ENCODE measurements at regions not wholly inside any gene's neighbourhood (a gene's known extent, or its start where the extent isn't known, plus 50 kb on each side); places are given as distances from the start of the nearest gene placed in this dataset.

DNA sequence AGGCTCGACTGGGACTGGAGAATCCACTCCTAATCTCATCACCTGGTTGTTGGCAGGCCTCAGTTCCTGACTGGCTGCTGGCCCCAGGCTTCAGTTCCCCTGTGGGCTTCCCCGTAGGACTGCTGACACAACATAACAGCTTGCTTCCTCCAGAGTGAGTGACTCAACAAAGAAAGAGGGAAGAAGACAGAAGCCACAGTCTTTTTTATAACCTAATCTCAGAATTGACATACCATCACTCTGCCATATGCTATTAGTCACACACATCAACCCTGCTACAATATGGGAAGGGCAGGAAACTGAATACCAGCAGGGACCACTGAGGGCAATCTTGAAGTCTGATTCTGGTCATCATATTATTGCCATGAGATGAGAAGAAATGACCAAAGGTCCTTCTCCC lies 76.8 kb upstream of the SLC14A2 start:
- no peak for DNase-seq

DNA sequence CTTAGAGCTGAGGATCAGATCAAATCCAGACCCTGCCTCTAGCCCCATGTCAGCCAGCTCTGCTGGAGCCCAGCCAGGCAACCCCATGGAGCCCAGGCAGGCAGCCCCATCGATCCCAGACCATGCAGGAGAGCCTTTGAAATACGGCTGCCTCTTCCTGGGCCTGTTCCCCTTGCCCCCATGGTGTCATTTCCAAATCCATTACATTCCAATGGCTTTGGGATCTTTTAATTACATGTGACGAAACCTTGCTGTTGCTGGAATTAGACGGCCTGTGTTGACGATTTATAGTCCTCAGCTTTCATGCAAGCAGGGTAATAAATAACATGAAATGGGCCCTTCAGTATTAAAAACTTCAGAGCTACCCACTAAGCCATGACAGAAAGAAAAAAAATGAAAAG lies 75.8 kb upstream of the SLC14A2 start:
- DNase-seq: no peak

DNA sequence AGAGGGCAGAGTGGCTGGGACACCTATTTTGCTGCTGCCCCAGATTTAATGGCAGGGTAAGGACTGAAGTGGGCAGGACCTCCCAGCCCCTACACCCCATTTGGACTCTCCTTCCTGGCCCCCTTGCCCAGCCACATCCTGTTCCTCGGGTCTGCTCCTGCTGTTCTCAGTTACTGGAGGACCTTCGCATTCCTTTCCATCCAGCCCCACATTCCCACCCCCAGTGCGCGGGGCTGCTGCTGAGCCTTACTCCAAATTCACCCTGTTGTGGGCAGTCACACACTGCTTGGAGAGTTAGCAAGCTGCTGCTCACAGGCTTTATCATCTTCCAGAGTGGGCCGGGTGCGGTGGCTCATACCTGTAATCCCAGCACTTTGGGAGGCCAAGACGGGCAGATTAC lies 75.2 kb upstream of the SLC14A2 start:
- no peak for DNase-seq

DNA sequence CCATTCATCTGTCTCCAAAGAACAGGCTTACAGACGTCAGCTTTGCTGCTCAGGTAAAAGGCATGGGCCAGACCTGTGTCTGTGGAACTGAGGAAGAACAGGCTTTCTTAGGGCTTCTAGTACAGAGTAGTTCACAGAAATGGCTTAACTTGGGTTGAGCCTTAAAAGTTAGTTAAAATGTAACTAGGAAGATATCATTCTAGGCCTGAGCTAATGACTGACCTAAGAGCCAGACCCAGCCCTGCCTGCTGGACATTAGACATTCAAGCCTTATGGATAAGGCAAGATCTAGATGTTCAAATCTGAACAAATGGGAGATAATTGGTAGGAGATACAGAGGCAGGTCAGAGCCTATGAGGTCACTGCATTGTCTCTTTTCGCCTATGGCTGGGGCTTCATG lies 73.9 kb upstream of the SLC14A2 start:
- DNase-seq: no peak

DNA sequence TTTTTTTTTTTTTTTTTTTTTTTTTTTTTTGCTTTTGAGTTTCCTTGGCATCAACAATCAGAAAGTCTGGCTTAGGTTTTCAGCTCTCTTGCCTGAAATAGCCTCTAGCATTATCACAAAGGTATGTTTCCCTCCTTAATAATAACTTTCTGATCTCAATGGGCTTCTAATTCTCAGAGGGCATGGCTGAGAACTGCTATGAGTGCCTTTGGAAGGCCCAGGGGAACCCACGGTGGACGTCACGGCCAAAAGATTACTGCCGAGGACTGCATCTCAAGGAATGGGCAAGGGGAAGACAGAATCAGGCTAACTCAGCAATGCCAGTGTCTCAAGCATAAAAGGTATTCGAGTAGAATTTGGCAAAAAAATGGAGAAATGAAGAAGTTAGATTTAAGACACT lies 73.2 kb upstream of the SLC14A2 start:
- DNase-seq: no peak

DNA sequence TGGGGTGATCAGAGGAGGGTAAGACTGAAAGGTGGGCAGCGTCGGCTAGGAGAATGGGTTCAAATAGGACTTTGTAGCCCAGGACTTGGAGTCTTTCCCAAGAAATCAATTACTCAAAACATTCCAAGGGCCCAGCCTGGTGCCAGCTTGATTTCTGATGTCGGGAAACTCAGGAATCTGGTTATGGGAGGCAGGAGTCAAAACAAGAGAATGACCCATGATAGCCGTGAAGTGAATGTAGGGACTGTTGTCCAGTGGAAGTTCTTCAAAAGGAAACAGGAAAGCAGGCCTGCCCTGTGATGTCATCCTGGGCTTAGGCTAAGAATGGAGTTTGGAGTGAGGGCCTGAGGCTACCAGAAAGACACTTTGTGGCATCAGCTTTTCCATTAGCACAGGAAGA lies 67.4 kb upstream of the SLC14A2 start:
- no peak for DNase-seq

DNA sequence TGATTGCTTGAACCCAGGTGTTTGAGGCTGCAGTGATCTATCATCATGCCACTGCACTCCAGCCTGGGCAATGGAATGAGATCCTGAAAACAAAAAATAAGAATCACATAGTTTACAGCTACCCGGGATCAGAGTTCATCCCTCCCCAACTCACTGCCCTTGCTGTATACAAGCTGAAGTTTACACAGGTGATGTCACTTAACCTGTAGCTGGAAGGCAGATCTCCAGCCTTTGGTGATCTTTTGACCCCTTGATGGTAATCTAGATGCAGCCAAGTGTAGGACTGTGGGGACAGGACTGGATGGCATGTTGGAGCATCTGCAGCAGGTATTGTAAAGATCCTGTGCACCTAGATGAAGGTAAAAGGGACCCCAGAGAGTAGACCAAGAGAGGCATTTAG lies 66.7 kb upstream of the SLC14A2 start:
- DNase-seq: no peak

DNA sequence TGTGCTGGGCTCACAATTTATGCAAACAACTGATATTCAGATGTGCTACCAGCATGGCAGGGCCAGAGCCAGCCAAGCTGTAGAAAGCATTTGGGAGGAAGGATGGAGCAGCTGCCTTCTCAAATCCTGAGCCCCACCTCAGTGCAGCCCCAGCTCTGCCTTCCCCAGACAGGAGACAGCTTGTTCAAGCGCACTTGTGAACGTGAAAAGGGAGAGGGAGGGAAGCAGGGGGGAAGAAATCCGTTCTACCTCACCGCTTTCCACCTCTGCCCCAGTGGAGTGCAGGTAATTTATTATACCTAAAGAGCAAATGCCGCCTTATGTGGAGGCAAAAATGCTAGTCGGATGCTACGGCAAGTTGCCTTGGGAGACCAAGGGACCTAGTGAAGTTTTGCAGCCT lies 66.0 kb upstream of the SLC14A2 start:
- DNase-seq: no peak

DNA sequence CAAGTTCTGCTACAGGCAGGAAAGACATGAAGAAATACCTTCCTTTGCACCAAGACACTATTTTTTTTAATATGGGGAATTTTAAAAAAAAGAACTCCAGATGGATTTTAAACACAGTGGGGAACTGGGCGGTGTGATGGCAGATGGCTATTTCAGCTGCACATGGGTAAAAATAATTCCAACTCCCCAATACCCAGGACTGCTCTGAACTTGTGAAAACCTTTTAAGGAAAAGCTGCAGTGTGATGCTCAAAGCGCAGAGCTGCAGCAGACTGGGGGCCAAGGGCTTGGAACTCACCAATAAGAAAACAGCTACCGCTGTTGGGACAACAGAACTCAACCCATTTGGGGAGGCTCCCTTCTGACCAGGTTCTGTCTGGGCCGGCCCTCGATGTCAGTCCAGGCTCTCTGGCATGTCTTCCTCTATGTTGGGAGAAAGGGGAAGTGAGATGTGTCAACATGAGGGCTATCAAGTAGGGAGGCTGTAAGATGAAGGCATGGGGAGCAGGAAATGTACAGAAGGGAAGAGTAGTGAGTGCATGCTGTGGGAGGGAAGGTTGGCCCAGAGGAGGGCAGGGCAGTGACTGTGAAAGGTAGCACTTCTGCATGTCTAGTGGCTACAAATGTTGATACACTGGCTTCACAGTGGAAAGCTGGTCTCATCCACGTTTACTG lies 64.0 kb upstream of the SLC14A2 start:
- no peak for DNase-seq

DNA sequence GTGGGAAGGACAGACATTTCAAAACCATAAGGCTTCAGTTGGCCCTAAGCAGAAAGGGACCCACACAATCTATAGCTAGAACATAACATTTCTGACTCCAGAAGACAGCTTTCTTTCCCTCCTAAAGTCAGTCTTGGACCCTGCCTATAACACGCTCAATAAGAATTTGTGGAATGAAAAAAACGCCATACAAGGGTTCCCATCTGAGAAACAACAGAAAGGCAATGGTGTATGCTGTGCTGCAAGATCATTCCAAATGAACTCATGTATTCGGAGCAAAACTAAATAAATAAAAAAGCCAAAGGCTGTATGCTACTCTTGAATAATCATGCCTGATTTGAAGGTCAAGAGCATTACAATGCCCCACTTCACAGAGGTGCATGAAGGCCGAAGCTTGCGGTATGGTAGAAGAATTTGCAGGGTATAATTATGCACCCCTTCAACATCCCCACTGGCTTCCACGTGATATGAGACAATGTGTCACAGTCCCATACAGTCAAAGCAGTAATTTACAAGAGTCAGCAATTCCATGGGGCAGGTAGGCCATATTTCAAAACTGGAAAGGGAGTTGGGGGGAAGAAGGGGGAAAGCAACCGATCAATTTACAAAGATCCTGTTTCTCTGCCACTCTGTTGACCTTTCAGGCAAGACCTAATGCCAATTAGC lies 61.4 kb upstream of the SLC14A2 start:
- DNase-seq: no peak

DNA sequence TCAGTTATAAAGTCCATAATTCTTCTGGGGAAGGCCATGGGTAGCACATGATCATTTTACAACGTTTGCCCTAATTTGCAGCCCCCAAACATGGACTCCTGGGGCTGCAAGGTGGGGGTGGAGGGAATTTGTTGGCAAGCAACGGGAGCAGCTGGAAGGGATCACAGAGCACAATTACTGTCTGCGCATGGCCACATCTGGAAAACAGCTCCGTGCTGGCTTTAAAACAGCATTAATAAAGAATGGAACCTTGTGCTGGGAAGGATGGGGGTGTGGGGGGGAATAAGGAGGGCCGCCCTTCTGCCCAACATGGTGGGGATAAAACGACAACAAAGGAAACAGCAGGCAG lies 60.9 kb upstream of the SLC14A2 start:
- no peak for DNase-seq

DNA sequence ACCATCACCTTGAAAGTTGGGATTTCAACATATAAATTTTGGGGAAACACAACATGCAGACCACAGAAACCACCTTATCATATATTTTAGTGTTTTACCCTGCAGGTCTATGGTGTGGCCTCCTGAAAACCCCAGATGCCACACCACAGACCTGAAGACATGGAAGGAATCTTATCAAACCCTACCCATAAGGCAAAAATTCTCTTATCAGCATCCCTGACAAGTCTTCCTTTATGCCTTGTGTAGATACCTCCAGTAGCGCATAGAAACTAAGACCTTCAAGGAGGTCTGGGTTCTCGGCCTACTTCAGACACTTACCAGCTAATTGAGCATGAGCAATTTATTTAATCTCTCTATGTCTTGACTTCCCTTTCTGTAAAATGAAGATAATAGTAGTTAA lies 59.1 kb upstream of the SLC14A2 start:
- DNase-seq: no peak

DNA sequence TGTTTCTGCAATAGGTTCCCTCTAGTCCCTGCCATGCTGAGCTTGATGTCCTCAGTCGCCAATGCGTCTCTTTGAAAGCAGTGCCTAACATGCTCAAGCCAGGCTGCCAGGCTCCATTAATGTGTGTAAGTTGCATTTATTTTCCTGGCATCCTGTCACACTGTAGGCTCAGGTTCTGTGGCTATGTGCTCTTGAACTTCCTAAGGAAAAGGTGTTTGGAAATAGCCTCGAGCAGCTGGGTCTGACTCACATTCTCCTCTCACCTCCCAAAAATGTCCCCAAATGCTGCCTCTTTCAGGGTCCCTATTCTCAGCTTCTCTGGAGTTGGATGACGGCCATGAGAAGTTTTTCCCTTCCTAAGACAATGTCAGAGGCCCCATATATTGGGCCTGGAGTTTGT lies 58.0 kb upstream of the SLC14A2 start:
- DNase-seq: no peak

DNA sequence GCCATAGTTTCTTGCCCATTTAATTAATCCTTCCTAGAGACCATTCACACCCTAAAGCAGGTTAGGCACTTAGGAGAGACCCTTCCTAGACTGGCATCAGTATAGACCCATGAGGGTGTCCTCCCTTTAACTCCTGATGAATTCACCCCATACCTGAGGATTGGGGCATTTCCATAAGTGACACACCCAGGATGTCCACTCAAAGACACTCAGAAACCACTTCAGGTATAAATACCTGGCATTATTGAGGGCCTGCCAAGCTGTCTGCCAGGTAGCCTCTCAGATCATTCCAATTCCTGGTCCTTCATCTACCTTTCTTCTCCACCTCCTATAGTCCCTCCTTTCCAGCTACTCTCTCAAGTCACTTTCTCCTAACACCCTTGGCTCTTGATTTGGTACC lies 57.5 kb upstream of the SLC14A2 start:
- no peak for DNase-seq

DNA sequence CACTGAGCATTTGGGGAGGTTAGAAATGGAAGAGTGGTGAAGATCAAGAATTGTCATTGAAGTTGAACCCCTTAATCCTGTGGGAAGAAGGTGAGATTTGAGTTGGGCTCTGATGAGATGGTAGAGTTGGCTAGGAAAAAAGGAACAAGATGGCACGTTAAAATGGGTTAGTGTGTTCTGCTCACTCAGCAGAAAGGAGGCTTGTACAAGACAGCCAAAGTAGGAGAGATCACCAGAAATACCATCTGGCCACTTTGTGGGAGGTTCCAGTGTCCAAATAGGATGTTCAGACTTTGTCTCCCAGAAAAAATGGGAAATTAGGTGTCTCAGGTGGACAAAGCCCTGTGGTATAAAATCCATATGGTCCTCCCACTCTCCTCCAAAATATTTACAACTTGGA lies 56.0 kb upstream of the SLC14A2 start:
- no peak for DNase-seq

DNA sequence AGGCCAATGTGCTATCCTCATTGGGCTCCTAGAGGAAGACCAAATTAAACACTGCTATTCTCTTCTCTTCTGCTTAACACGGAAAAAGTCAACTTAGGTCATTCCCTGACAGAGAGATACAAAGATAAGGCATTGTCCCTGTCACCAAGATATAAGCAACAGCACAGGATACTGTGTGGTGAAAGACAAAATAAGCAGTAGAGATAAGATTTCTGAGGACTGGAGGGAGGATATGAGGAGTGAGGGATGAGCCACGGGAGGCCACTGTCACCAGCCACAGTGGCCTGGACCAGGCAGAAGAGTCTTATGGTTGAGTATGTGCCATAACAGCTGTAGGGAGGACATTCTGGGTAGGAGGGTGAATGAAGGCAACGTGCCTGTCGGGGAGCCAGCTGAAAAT lies 54.4 kb upstream of the SLC14A2 start:
- no peak for DNase-seq

DNA sequence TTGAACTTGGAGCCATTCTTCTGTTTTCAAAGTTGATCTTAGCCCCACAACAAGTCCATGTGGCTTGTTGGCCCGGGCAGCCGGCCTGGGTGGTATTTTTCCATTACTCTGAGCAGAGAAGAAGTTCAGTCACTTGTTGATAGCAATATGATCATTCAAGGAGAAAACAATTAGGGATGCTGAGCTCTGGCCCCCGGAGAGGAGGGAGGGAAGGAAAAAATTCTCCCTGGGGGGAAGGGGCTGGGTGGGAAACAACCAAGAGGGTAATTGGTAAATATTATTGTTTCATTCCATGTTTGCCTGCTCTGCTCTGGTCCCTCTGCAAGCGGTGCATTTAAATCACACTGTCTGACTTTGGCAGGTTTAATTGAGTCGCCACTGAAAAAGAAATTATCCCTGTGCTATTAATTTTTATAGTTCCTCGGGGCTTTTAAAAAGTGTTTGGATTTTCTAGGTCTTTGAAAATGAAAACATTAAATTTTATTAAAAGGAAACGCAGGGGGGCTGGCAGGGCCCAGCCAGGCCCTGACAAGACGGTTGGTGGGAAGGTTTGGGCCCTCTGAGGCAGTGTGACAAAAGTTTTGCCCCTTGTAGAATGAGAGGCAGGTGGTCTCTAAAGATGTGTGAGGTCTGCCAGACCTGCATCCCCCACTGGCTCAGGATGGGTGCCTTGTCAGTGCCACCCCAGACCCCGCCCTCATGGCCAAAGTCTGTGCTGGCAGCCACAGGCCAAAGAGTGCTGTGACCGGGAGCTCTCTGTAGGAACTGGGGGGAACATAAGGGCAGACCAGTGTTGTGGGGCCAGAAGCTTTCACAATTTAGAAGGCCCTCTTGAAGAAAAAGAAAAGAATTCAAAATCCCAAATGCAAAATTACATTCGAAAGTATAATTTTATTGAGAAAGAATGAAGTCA lies 52.5 kb upstream of the SLC14A2 start:
- no peak for DNase-seq

DNA sequence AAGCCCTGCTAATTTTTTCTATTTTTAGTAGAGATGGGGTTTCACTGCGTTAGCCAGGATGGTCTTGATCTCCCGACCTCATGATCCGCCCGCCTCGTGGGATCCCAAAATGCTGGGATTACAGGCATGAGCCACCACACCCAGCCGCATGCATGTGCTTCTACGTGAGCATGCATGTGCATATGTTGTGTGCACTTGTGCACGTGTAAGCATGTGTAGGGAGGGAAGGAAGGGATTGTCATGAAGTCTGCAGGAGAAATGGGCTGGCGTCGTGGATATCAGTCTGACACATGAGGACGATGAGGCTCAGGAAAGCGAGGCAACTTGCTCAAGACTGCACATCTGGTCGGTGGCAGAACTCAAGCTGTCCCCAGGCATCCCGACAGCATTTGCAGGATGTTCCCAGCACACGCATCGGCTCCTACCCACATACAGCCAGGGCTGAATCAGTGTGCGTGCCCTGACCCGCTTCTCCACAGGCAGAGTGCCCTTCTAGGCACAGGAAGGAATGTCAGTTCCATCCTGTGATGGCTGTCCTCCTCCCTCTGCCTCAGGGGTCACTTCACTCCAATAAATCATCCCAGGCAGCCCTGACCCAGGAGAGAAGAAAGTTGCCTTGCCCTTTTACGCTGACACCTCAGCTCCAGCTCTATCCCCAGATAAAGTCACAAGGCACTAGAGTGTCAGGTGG lies 49.9 kb upstream of the SLC14A2 start:
- DNase-seq: no peak

Data from occipital lobe (tissue), 1 donor.